COR-L47 (cell line): ENCODE measurements at regions not wholly inside any gene's neighbourhood (a gene's known extent, or its start where the extent isn't known, plus 50 kb on each side); places are given as distances from the start of the nearest gene placed in this dataset.
A peak's percentile ranks its signal among the peaks of the same experiment; 100 is the strongest.

Experiments
- DNase-seq: peaks from one replicate; lab custom pipeline; 2025; lab: John Stamatoyannopoulos, UW

DNA sequence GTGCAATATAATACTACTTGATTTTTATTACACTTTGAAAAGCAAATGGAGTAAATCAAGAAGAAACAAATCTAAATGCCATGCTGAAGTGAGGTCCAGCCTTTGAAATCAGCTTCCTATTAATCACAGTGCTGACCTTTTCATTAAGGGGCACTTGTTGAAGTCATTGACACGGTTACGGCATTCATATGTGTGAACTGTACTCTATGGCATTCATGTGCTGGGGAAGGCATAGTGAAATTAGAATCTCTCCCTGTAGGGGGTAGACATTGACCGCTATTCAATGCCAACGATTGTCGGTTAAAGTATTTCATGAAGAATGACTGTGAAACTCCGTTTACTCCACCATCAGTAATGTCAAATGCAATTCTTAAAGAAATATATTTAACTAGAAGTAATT, 296.1 kb upstream of the SEMA3A start:
- no peak for DNase-seq

DNA sequence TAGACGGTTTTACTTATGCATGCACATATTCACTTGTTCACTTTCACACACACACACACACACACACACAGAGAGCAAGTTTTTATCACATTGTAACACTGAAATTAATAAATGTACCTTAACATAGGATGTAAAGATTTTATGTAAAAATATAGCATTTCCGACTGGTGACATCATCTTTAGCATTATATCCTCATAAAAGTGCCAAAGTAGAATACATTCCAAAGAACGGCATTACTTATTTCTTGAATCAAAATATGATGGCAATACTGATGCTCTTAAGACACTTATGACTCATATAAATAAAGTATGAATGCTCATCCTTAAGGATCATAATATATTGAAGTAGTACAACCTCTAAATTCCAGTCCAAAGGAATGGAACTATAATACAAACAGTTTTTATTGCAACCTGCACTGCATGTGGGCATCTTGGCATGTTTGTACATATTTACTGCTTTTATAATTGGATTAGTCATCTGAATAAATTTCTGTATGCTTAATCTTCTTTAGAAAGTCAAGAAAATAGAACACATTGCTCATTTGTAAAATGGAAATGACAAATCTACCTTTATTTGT, 290.0 kb upstream of the SEMA3A start:
- DNase-seq, result no peak

GRCh38 chr7:84482476-84482875, 287.9 kb upstream of the SEMA3A start:
- no peak for DNase-seq

DNA sequence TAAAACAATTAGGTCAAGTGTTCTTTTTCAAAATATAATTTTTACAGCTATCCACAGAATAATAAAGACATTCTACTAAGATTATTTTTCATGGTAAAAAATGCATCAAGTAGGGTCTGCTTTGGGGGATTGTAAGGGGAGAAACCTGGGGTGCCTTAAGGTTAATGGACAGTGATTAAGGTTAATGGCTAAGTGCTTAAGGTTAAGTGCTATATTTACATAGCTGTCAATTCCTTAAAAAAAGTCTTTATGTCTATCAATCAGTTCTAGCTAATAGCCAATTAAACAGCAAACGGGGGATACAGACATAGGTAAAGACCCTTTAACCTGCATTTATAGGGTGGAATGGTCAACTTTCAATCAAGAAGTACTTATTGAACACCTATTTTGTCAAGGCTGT, 284.5 kb upstream of the SEMA3A start:
- no peak for DNase-seq

DNA sequence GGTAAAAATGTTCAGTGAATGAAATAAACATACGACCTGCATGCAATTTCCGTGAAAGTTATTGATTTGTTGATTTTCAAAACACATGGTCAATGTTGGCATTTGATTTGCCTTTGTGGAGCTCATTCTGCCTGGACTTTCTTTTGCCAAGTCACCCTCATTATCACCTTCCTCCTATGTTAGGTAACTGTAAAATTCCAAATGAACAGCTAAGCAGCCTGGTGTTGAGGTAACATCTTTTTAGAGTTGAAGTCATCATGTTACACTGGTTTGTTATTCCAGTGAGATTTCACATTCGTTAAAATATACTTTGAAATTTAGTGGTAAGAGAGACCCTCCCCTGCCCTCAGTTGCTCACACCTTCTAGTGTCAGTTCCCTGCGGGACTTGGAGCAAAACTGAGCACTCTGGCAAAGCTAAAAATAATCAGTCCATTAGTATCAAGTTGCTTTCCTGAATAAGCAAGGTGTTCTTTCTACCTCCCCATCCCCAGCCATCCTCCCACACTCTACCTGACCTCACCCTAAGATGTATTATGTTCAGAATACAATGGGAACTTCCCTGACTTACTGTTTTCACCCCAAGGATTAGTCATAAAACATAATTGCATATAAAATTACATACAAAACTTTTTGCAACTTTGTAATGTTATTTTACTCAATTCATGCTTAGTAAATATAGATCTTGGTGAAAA, 283.3 kb upstream of the SEMA3A start:
- DNase-seq, result no peak

GRCh38 chr7:84474436-84474835, 279.8 kb upstream of the SEMA3A start:
- no peak for DNase-seq

GRCh38 chr7:84471576-84471975, 277.0 kb upstream of the SEMA3A start:
- no peak for DNase-seq

GRCh38 chr7:84469034-84469433, 274.4 kb upstream of the SEMA3A start:
- DNase-seq, result no peak

DNA sequence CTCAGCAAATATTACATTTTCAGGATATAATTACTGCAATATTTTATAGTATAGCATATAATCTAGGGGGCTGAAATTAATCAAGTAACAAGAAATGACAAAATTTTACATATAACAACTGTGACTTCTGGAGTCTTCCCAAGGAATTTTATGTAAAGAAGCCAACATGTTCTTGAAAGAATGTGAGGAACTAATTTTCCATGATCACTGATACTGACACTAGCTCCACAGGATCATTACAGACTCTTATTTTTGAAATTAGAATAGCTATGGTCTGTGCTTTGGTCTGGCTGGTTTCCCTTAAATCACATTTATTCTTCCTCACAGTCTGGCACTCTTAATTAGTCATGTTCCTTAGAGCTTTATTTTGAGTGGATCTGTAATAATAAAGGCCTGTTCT, 267.7 kb upstream of the SEMA3A start:
- no peak for DNase-seq

- no peak for DNase-seq
Measured at GRCh38 chr7:84461093-84461492, 266.5 kb upstream of the SEMA3A start.

GRCh38 chr7:84455788-84456187, 261.2 kb upstream of the SEMA3A start:
- DNase-seq, result peak; percentile 35

GRCh38 chr7:84454174-84454959, 259.8 kb upstream of the SEMA3A start:
- no peak for DNase-seq

DNA sequence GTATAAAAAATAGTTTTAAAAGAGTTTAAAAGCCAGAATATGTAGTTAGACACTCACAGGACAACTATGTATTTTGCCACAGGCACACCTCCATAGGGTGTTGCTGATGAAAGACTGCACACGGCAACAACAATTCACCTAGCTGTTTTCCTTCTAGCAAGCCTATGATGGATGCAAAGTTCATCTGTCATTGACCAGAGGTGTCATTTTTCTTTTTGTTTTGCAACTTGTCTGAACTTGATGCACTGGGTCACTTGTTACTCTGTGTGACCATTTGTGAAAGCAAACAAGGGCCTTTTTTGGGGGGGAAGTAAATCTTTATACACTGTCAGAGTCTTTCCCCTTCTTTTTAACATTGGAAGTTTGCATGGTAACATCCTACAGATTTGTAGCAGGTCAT, 258.0 kb upstream of the SEMA3A start:
- no peak for DNase-seq

DNA sequence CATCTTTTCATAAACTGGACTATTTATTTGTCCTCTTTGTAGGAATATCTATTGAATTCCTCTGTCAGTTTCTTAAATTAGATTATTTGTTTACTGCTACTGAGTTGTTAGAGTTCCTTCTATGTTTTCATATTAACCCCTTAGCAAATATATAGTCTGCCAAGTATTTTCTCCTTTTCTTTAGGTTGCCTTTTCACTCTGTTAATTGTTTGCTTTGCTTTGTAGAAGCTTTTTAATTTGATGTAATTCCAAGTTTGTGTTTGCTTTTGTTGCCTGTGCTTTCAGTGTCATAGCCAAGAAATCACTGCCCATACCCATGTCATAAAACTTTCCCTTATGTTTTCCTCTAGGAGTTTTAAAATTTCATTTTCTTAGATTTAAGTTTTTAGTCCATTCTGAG, 256.2 kb upstream of the SEMA3A start:
- DNase-seq, result peak; percentile 27

- DNase-seq, result no peak
Measured at GRCh38 chr7:84447636-84448293, 253.2 kb upstream of the SEMA3A start.

GRCh38 chr7:84446991-84447480, 252.4 kb upstream of the SEMA3A start:
- DNase-seq, result no peak

DNA sequence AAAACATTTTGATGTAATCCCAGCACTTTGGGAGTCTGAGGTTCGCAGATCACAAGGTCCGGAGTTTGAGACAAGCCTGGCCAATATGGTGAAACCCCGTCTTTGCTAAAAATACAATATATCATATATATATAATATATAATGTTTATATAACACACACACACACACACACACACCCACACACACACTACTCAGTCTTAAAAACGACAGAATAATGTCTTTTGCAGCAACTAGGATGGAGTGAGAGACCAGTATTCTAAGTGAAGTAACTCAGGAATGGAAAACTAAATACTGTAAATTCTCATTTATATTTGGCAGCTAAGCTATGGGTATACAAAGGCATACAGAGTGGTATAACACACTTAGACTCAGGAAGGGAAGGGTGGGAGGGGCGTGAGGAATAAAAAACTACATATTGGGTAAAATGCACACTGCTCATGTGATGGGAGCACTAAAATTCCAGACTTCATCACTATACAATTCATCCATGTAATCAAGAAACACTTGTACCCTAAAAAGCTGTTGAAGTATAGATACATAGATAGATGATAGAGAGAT, 231.2 kb upstream of the SEMA3A start:
- DNase-seq, result no peak

GRCh38 chr7:84422790-84423189, 228.2 kb upstream of the SEMA3A start:
- no peak for DNase-seq

GRCh38 chr7:84412161-84412969, 217.8 kb upstream of the SEMA3A start:
- peak; percentile 24 for DNase-seq

GRCh38 chr7:84399661-84400060, 205.1 kb upstream of the SEMA3A start:
- no peak for DNase-seq

- no peak for DNase-seq
Measured at GRCh38 chr7:84394219-84394618, 199.6 kb upstream of the SEMA3A start.
